Neural progenitor cell (in vitro differentiated cells): ENCODE measurements at regions not wholly inside any gene's neighbourhood (a gene's known extent, or its start where the extent isn't known, plus 50 kb on each side); places are given as distances from the start of the nearest gene placed in this dataset.

Experiments
- CTCF ChIP-seq: fragments of 200-600 bp; sonication (generic); IDR thresholded peaks from 2 replicates; pipeline ENCODE4 v1.5.1; 2017; ENCODE audit warnings: antibody characterized with exemption, mild to moderate bottlenecking
- EZH2 ChIP-seq: fragments of 200-600 bp; sonication (generic); IDR thresholded peaks from 2 replicates; pipeline ENCODE4 v1.6.1; 2017; ENCODE audit warnings: antibody characterized with exemption, mild to moderate bottlenecking, moderate library complexity
- EZH2phosphoT487 ChIP-seq: fragments of 200-600 bp; sonication (generic); IDR thresholded peaks from 2 replicates; pipeline ENCODE4 v1.6.1; 2017; ENCODE audit warnings: antibody characterized with exemption

- TF ChIP-seq CTCF: no peak
- no peak for TF ChIP-seq EZH2
- no peak for TF ChIP-seq EZH2phosphoT487
These were observed 226.1 kb downstream of the VAPA start for GRCh38 chr18:10139783-10140410.
